GM12878 (cell line): ENCODE measurements at regions not wholly inside any gene's neighbourhood (a gene's known extent, or its start where the extent isn't known, plus 50 kb on each side); places are given as distances from the start of the nearest gene placed in this dataset.

Experiments
- ATF3 ChIP-seq: IDR thresholded peaks from 2 replicates; pipeline ENCODE4 v1.6.1; 2011; ENCODE audit warnings: low read depth, mild to moderate bottlenecking, low read length, moderate library complexity, borderline replicate concordance; ENCODE audit errors: extremely low read depth
- SP1 ChIP-seq: IDR thresholded peaks from one replicate; pipeline ENCODE4 v1.6.1; 2011; ENCODE audit warnings: low read depth, low read length

DNA sequence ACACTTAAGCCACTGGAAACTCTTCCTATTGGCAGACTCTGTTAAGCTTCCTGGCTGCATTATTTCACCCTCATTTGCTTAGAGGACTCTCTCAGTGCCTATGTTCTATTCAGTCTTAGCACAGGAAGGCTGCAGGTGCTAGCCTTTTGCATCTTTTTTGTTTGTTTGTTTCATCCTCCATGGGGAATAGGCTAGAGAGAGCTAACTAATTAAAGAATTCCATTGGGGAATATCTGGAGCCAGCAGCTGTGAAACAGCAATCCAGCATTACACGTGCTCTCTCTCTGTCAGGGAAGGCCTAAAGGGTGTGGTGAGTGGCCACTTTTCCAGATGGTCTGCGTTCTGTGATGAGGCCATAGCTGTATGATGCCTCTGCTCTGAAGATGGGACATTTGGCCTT is 633.6 kb downstream of the SPRY1 start:
- no peak for TF ChIP-seq SP1
- no peak for TF ChIP-seq ATF3
